AG04449 (cell line): ENCODE measurements at regions not wholly inside any gene's neighbourhood (a gene's known extent, or its start where the extent isn't known, plus 50 kb on each side); places are given as distances from the start of the nearest gene placed in this dataset.

ENCODE experiments used
- CTCF ChIA-PET: fragments of 350-600 bp; formaldehyde crosslinking; extraction: SDS; loops from one replicate; lab custom pipeline; 2021; ENCODE audit warnings: antibody characterized with exemption; lab: Yijun Ruan, JAX
- POLR2A ChIA-PET: fragments of 400-600, 350-600 bp; formaldehyde crosslinking; extraction: SDS; loops from one replicate; lab custom pipeline; 2020; ENCODE audit warnings: antibody characterized with exemption, inconsistent platforms; lab: Yijun Ruan, JAX
- DNase-seq: peaks from one replicate; pipeline ENCODE4 v3.0.0-alpha.2; 2010; ENCODE audit warnings: low read depth, low spot score
- H3K4me3 ChIP-seq: 2 replicates; pipeline ENCODE4 v1.5.1; 2011; ENCODE audit warnings: low read depth, mild to moderate bottlenecking, control low read depth, low read length
- CTCF ChIP-seq: IDR thresholded peaks from one replicate; pipeline ENCODE4 v1.5.1; 2011; ENCODE audit warnings: mild to moderate bottlenecking, moderate library complexity, low read length, control low read depth, inconsistent platforms; ENCODE audit not compliant: insufficient read depth; ENCODE audit errors: missing control alignments

GRCh38 chr1:22343456-22344328 lies 108.0 kb upstream of the ZBTB40 start:
- POLR2A ChIA-PET, result no interaction called here
- no peak overlapping the region for H3K4me3 ChIP-seq

GRCh38 chr1:22344329-22344630 lies 107.4 kb upstream of the ZBTB40 start:
- ChIA-PET POLR2A (no interaction called here), CTCF (no interaction called here)
- H3K4me3 ChIP-seq, result no peak overlapping the region
- no peak for DNase-seq
- TF ChIP-seq CTCF, result no peak

More at GRCh38 chr1:22343456-22344328, 108.0 kb upstream of the ZBTB40 start:
- CTCF ChIA-PET, result no interaction called here
- TF ChIP-seq CTCF, result no peak
- DNase-seq, result no peak

- CTCF ChIA-PET, result no interaction called here
- no peak for DNase-seq
- POLR2A ChIA-PET, result no interaction called here
- TF ChIP-seq CTCF, result no peak
- no peak overlapping the region for H3K4me3 ChIP-seq
Measured at GRCh38 chr1:22344851-22345560, 106.6 kb upstream of the ZBTB40 start.

- TF ChIP-seq CTCF, result no peak
- DNase-seq, result no peak
- ChIA-PET CTCF (no interaction called here), POLR2A (no interaction called here)
- H3K4me3 ChIP-seq, result no peak overlapping the region
Measured at GRCh38 chr1:22347854-22348760, 103.5 kb upstream of the ZBTB40 start.

DNA sequence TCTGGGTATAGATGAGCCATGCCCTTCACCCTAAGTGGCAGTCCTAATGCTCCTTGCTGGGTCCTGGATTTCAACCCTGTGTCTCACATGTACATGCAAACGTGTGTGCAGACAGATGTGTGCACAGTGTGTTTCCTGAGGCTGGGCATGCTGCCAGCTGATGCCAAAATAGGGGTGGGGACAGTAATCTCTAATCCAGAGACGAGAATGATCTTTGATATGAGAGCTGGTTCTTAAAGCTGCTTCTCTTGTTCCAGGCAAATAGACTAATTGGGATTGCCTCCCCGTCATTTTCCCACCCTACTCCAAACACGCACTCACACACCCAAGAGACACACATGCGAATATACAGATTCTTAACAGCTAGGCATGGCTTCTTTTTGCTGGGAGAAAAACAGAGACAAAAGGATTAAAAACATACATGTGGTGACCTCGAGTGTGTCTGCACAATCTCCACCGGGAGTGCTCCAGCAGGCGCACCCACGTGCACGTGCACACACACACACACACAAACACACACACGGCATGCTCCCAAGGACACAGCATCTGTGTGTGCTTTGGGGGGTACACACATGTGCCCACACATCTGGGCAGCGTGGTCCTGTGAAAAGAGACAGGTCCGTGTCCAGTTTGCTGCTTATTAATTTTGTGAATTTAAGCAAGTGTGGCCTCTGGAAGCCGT lies 102.1 kb upstream of the ZBTB40 start:
- CTCF ChIA-PET, result no interaction called here
- no peak for DNase-seq
- H3K4me3 ChIP-seq, result no peak overlapping the region
- POLR2A ChIA-PET, result no interaction called here
- TF ChIP-seq CTCF, result no peak
